Fibroblast of skin of back (primary cell): ENCODE measurements at regions not wholly inside any gene's neighbourhood (a gene's known extent, or its start where the extent isn't known, plus 50 kb on each side); places are given as distances from the start of the nearest gene placed in this dataset.
A peak's percentile ranks its signal among the peaks of the same experiment; 100 is the strongest.
"Not testable (repeated sequence)": the region's sequence is repeated elsewhere in the genome, so short reads cannot be mapped to it uniquely, and the experiment has no call there.

Experiments
- DNase-seq: peaks from one replicate; pipeline ENCODE4 v3.0.0-alpha.2; 2013

GRCh38 chr7:120041798-120042197, 231.2 kb upstream of the KCND2 start:
- no peak for DNase-seq

- peak; percentile 20 for DNase-seq
Measured at GRCh38 chr7:120043250-120043649, 229.7 kb upstream of the KCND2 start.

- DNase-seq: peak; percentile 87
Measured at GRCh38 chr7:120052884-120053382, 220.0 kb upstream of the KCND2 start.

- peak; percentile 21 for DNase-seq
Measured at GRCh38 chr7:120053390-120053961, 219.5 kb upstream of the KCND2 start.

- DNase-seq: no peak
Measured at GRCh38 chr7:120054376-120055100, 218.4 kb upstream of the KCND2 start.

GRCh38 chr7:120055300-120055699, 217.7 kb upstream of the KCND2 start:
- DNase-seq: peak; percentile 80

- no peak for DNase-seq
Measured at GRCh38 chr7:120056227-120056626, 216.7 kb upstream of the KCND2 start.

- DNase-seq: no peak
Measured at GRCh38 chr7:120059641-120060040, 213.3 kb upstream of the KCND2 start.

- DNase-seq: no peak
Measured at GRCh38 chr7:120060281-120060680, 212.7 kb upstream of the KCND2 start.

- DNase-seq: no peak
Measured at GRCh38 chr7:120060875-120061274, 212.1 kb upstream of the KCND2 start.

GRCh38 chr7:120064565-120064964, 208.4 kb upstream of the KCND2 start:
- peak; percentile 23 for DNase-seq

- DNase-seq: not testable (repeated sequence)
Measured at GRCh38 chr7:120066898-120067297, 206.1 kb upstream of the KCND2 start.

GRCh38 chr7:120070201-120070600, 202.8 kb upstream of the KCND2 start:
- no peak for DNase-seq

- DNase-seq: no peak
Measured at GRCh38 chr7:120077777-120078176, 195.2 kb upstream of the KCND2 start.

- DNase-seq: no peak
Measured at GRCh38 chr7:120079022-120079421, 194.0 kb upstream of the KCND2 start.

- no peak for DNase-seq
Measured at GRCh38 chr7:120079704-120080103, 193.3 kb upstream of the KCND2 start.

- DNase-seq: not testable (repeated sequence)
Measured at GRCh38 chr7:120086468-120086867, 186.5 kb upstream of the KCND2 start.

GRCh38 chr7:120089968-120090367, 183.0 kb upstream of the KCND2 start:
- peak; percentile 0 for DNase-seq

- DNase-seq: no peak
Measured at GRCh38 chr7:120091807-120092206, 181.2 kb upstream of the KCND2 start.

GRCh38 chr7:120097020-120097419, 176.0 kb upstream of the KCND2 start:
- DNase-seq: no peak

- no peak for DNase-seq
Measured at GRCh38 chr7:120097774-120098173, 175.2 kb upstream of the KCND2 start.

- no peak for DNase-seq
Measured at GRCh38 chr7:120108376-120108775, 164.6 kb upstream of the KCND2 start.

- no peak for DNase-seq
Measured at GRCh38 chr7:120110169-120110568, 162.8 kb upstream of the KCND2 start.

GRCh38 chr7:120114626-120115025, 158.3 kb upstream of the KCND2 start:
- no peak for DNase-seq
